ENCODE measurements at regions not wholly inside any gene's neighbourhood (a gene's known extent, or its start where the extent isn't known, plus 50 kb on each side); places are given as distances from the start of the nearest gene placed in this dataset.

- Histone ChIP-seq H4K20me1 (replicated peaks; ENCODE audit: control insufficient read depth, insufficient read depth, low read length) (no peaks in the 10 kb centered on the region), H3K9me1 (ENCODE audit: control insufficient read depth, insufficient read depth, low read length) (no peaks in the 10 kb centered on the region), H3K79me2 (ENCODE audit: control insufficient read depth, insufficient read depth, low read length) (no peaks in the 10 kb centered on the region), H3K36me3 (ENCODE audit: control insufficient read depth, insufficient read depth, low read length) (no peaks in the 10 kb centered on the region), H3K9ac (ENCODE audit: insufficient read depth in 1 of 2, low read depth in 2 of 2, low read length in 2 of 2) (no peak overlapping the region), H3K27ac (ENCODE audit: extremely low read depth, low read depth, low read length) (no peak overlapping the region), H3K27me3 (ENCODE audit: control insufficient read depth in 2 of 2, insufficient read depth in 2 of 2, low read length in 2 of 2) (no peaks in the 10 kb centered on the region), H3K4me3 (no peak overlapping the region), H3K4me1 (replicated peaks in 1 of 2; ENCODE audit: control insufficient read depth in 2 of 2, insufficient read depth in 2 of 2, low read length in 2 of 2) (no peaks in the 10 kb centered on the region), H3K4me2 (ENCODE audit: insufficient read depth, low read length) (no peak overlapping the region), H3K9me3 (replicated peaks; ENCODE audit: control insufficient read depth, insufficient read depth, low read depth, low read length) (no peaks in the 10 kb centered on the region; the same call in none of the 2 replicates), H2AFZ (ENCODE audit: low read depth, low read length) (no peak overlapping the region)
- ChIA-PET CTCF (ENCODE audit: low intra/inter-chr PET ratio) (no interaction called here), POLR2A (no interaction called here)
- no peak for TF ChIP-seq ZNF511 (CRISPR knock-in tag; IDR thresholded peaks at IDR 0.05)
- TF ChIP-seq DEAF1 (CRISPR knock-in tag; IDR thresholded peaks at IDR 0.05) = no peak
- no peak for TF ChIP-seq ZNF407 (IDR thresholded peaks at IDR 0.05; ENCODE audit: low read depth)
- no peak for TF ChIP-seq SRSF7 (optimal IDR thresholded peaks at IDR 0.05; ENCODE audit: low read depth, low read length)
- TF ChIP-seq ZC3H8 (IDR thresholded peaks at IDR 0.05) = no peak
- no peak for TF ChIP-seq PREB (CRISPR knock-in tag; IDR thresholded peaks at IDR 0.05)
- TF ChIP-seq SMAD3 (CRISPR knock-in tag; conservative IDR thresholded peaks at IDR 0.05) = no peak
- TF ChIP-seq RCOR1 (IDR thresholded peaks at IDR 0.05; ENCODE audit: borderline replicate concordance in 1 of 2, low read depth in 2 of 2, low read length in 2 of 2) = no peak
- TF ChIP-seq NR3C1 (CRISPR knock-in tag; IDR thresholded peaks at IDR 0.05) = no peak
- no peak for TF ChIP-seq RB1 (IDR thresholded peaks at IDR 0.05; ENCODE audit: low read depth)
- TF ChIP-seq MAFK (IDR thresholded peaks at IDR 0.05; ENCODE audit: low read length) = no peak
- TF ChIP-seq U2AF1 (optimal IDR thresholded peaks at IDR 0.05; ENCODE audit: low read depth, low read length) = no peak
- intact Hi-C loops (cut with micrococcal nuclease) (no loop called here), in situ Hi-C loops (cut with MboI) (no loop called here)
- no peak for DNase-seq (ENCODE audit: extremely low read depth in 1 of 4, low spot score in 3 of 4)
- BruUV-seq (replicated peaks) = no TSS peak
- 2% methylated on average over 3 of the region's 3 CpGs for WGBS (ENCODE audit: insufficient coverage, low coverage, missing lambda C conversion rate)
- FAIRE-seq = no peak
- no peak for ATAC-seq
Observed at GRCh38 chr7:124536156-124536762, 229.3 kb downstream of the GPR37 start.

All from K562 (cell line).